HL-60 (cell line): ENCODE measurements at regions not wholly inside any gene's neighbourhood (a gene's known extent, or its start where the extent isn't known, plus 50 kb on each side); places are given as distances from the start of the nearest gene placed in this dataset.
"Not testable (repeated sequence)": the region's sequence is repeated elsewhere in the genome, so short reads cannot be mapped to it uniquely, and the experiment has no call there.

Experiments used
- DNase-seq, 2 experiments: peaks; one replicate each; pipeline ENCODE4 v3.0.0-alpha.2; 2010 to 2020; ENCODE audit warnings: low read depth in 1 of 2, low spot score in 1 of 2
- H3K27ac ChIP-seq: fragments of 250-450 bp; sonication (Bioruptor Pico); replicated peaks from 2 replicates; pipeline ENCODE4 v1.5.1; 2020; ENCODE audit warnings: mild to moderate bottlenecking, moderate library complexity
- H3K27me3 ChIP-seq: fragments of 250-450 bp; sonication (Bioruptor Pico); 2 replicates; pipeline ENCODE4 v1.5.1; 2021; ENCODE audit warnings: mild to moderate bottlenecking, moderate library complexity; ENCODE audit not compliant: insufficient read depth, poor library complexity, severe bottlenecking
- H3K4me3 ChIP-seq: replicated peaks from 2 replicates; pipeline ENCODE4 v1.5.1; 2011; ENCODE audit warnings: mild to moderate bottlenecking, control low read depth, low read length; ENCODE audit not compliant: insufficient read depth
- CTCF ChIP-seq: IDR thresholded peaks from one replicate; pipeline ENCODE4 v1.5.1; 2011; ENCODE audit warnings: low read length, control low read depth, inconsistent platforms; ENCODE audit not compliant: insufficient read depth
- GABPA ChIP-seq: IDR thresholded peaks from 2 replicates; pipeline ENCODE4 v1.6.1; 2012; ENCODE audit warnings: low read depth
- POLR2AphosphoS5 ChIP-seq: IDR thresholded peaks from 2 replicates; pipeline ENCODE4 v1.6.1; 2012; ENCODE audit warnings: low read depth
- REST ChIP-seq: IDR thresholded peaks from 2 replicates; pipeline ENCODE4 v1.6.1; 2012; ENCODE audit warnings: low read depth; ENCODE audit not compliant: insufficient replicate concordance
- SPI1 ChIP-seq: IDR thresholded peaks from 2 replicates; pipeline ENCODE4 v1.6.1; 2012; ENCODE audit warnings: low read depth, mild to moderate bottlenecking, borderline replicate concordance

GRCh38 chr5:143923634-143924266, 111.8 kb downstream of the HMHB1 start:
- Histone ChIP-seq H3K27ac (no peak overlapping the region), H3K27me3 (no peaks in the 10 kb centered on the region), H3K4me3 (no peak overlapping the region)
- TF ChIP-seq GABPA: no peak
- TF ChIP-seq CTCF: no peak
- TF ChIP-seq SPI1: no peak
- no peak for TF ChIP-seq REST
- no peak for TF ChIP-seq POLR2AphosphoS5
- DNase-seq: no peak

- no peaks in the 10 kb centered on the region for H3K27me3 ChIP-seq
- DNase-seq: no peak
- H3K27ac ChIP-seq: no peak overlapping the region
- no peak overlapping the region for H3K4me3 ChIP-seq
- no peak for TF ChIP-seq REST
Observed at GRCh38 chr5:143924311-143924978, 112.5 kb downstream of the HMHB1 start.

- H3K27ac ChIP-seq, H3K27me3 ChIP-seq, DNase-seq, H3K4me3 ChIP-seq: not testable (repeated sequence)
Observed at GRCh38 chr5:143924979-143925325, 113.0 kb downstream of the HMHB1 start.

GRCh38 chr5:143929486-143929885, 117.5 kb downstream of the HMHB1 start:
- Histone ChIP-seq H3K27ac (no peak overlapping the region), H3K4me3 (no peak overlapping the region), H3K27me3 (no peaks in the 10 kb centered on the region)
- DNase-seq: no peak
- TF ChIP-seq SPI1 (no peak), CTCF (no peak), REST (no peak), POLR2AphosphoS5 (no peak), GABPA (no peak)
